GM12878 (cell line): ENCODE measurements at regions not wholly inside any gene's neighbourhood (a gene's known extent, or its start where the extent isn't known, plus 50 kb on each side); places are given as distances from the start of the nearest gene placed in this dataset.

Experiments
- ATAC-seq: fragments of 200-7000 bp; cut with Tn5 transposase; 3 replicates; pipeline ENCODE4 v1.9.1; 2020; ENCODE audit warnings: mild to moderate bottlenecking, moderate library complexity
- BruUV-seq: library from RNA; stranded (reverse); fragments of 400-500 nt; replicated peaks from 2 replicates; lab custom pipeline; 2021; lab: Mats Ljungman, UMichigan
- CTCF ChIA-PET: fragments of 300-600 bp; sonication (Branson Sonifier 250); formaldehyde crosslinking; extraction: SDS; loops from one replicate; lab custom pipeline; 2021; ENCODE audit warnings: inconsistent platforms; lab: Yijun Ruan, JAX
- POLR2A ChIA-PET: fragments of 350-600 bp; formaldehyde crosslinking; extraction: SDS; loops from one replicate; lab custom pipeline; 2021; ENCODE audit warnings: inconsistent platforms; lab: Charles Lee
- RAD21 ChIA-PET: fragments of 300-600 bp; sonication (Branson Sonifier 250); formaldehyde crosslinking; loops from one replicate; lab custom pipeline; 2023; ENCODE audit warnings: antibody characterized with exemption; ENCODE audit not compliant: unreplicated experiment; lab: Charles Lee
- SMC1A ChIA-PET: fragments of 300-600 bp; sonication (Branson Sonifier 250); formaldehyde crosslinking; loops from one replicate; lab custom pipeline; 2023; ENCODE audit not compliant: unreplicated experiment, uncharacterized antibody; lab: Charles Lee
- DNase-seq: peaks from one replicate; pipeline ENCODE4 v3.0.0-alpha.2; 2011; ENCODE audit warnings: low read depth, low spot score
- FAIRE-seq: peaks from 3 replicates; lab custom pipeline; 2011; peaks lifted over from hg19 to GRCh38; lab: Jason Lieb, UNC
- H2AFZ ChIP-seq: 2 replicates; pipeline ENCODE4 v1.6.0; 2011; ENCODE audit warnings: low read depth, low read length, control low read depth; ENCODE audit not compliant: control insufficient read depth
- H3K27ac ChIP-seq: 2 replicates; pipeline ENCODE4 v1.5.1; 2011; ENCODE audit warnings: control low read depth; ENCODE audit not compliant: control insufficient read depth, insufficient read depth
- H3K27me3 ChIP-seq, 2 experiments: replicated peaks in 1 of 2; 2 replicates each; pipeline versions ENCODE4 v1.6.0 to v1.6.1; 2011; ENCODE audit warnings: low read length in 1 of 2; ENCODE audit not compliant: control insufficient read depth in 2 of 2, insufficient read depth in 2 of 2
- H3K36me3 ChIP-seq, 2 experiments: 2 replicates each; pipeline ENCODE4 v1.5.1; 2011; ENCODE audit warnings: low read length in 1 of 2; ENCODE audit not compliant: control insufficient read depth in 2 of 2, insufficient read depth in 2 of 2
- H3K4me1 ChIP-seq: 2 replicates; pipeline ENCODE4 v1.6.1; 2011; ENCODE audit warnings: mild to moderate bottlenecking, low read length, moderate library complexity, mixed read lengths; ENCODE audit not compliant: control insufficient read depth, insufficient read depth
- H3K4me2 ChIP-seq: 2 replicates; pipeline ENCODE4 v1.6.0; 2011; ENCODE audit warnings: control low read depth; ENCODE audit not compliant: control insufficient read depth, insufficient read depth
- H3K4me3 ChIP-seq: fragments of 200-600 bp; sonication (generic); 2 replicates; pipeline ENCODE4 v1.5.1; 2016
- H3K79me2 ChIP-seq: 2 replicates; pipeline ENCODE4 v1.6.0; 2011; ENCODE audit warnings: low read length; ENCODE audit not compliant: control insufficient read depth, insufficient read depth
- H3K9ac ChIP-seq: 2 replicates; pipeline ENCODE4 v1.8.0; 2011; ENCODE audit warnings: low read length, control low read depth, mixed read lengths; ENCODE audit not compliant: control insufficient read depth, insufficient read depth
- H3K9me3 ChIP-seq: replicated peaks from 3 replicates; pipeline ENCODE4 v1.5.1; 2011; ENCODE audit warnings: mild to moderate bottlenecking, low read length; ENCODE audit not compliant: control insufficient read depth, insufficient read depth
- H4K20me1 ChIP-seq: 2 replicates; pipeline ENCODE4 v1.6.0; 2011; ENCODE audit not compliant: control insufficient read depth, insufficient read depth
- BMI1 ChIP-seq: fragments of 450-650 bp; IDR thresholded peaks from 2 replicates; pipeline ENCODE4 v1.6.1; 2016; ENCODE audit warnings: mild to moderate bottlenecking, moderate library complexity, borderline replicate concordance
- KLF5 ChIP-seq: fragments of 450-650 bp; IDR thresholded peaks from 2 replicates; pipeline ENCODE4 v1.6.1; 2014; ENCODE audit warnings: mild to moderate bottlenecking; ENCODE audit not compliant: partially characterized antibody
- MAX ChIP-seq: IDR thresholded peaks from 2 replicates; pipeline ENCODE4 v1.6.1; 2012; ENCODE audit warnings: low read depth, low read length, improper control_type of control experiment
- MEF2B ChIP-seq: fragments of 450-650 bp; IDR thresholded peaks from 2 replicates; pipeline ENCODE4 v1.6.1; 2018; ENCODE audit warnings: mild to moderate bottlenecking, moderate library complexity; ENCODE audit not compliant: partially characterized antibody, poor library complexity, severe bottlenecking
- NFIC ChIP-seq: IDR thresholded peaks from 2 replicates; pipeline ENCODE4 v1.6.1; 2012; ENCODE audit warnings: low read depth, mild to moderate bottlenecking, inconsistent platforms, low read length, moderate library complexity
- POLR2AphosphoS5 ChIP-seq: IDR thresholded peaks from 2 replicates; pipeline ENCODE4 v1.6.1; 2011; ENCODE audit warnings: mild to moderate bottlenecking, low read length, inconsistent platforms
- SRF ChIP-seq, 2 experiments: IDR thresholded peaks; 2 replicates each; pipeline ENCODE4 v1.6.1; 2011; ENCODE audit warnings: low read depth in 2 of 2, low read length in 2 of 2, mild to moderate bottlenecking in 1 of 2, moderate library complexity in 1 of 2
- STAT1 ChIP-seq: fragments of 450-650 bp; conservative IDR thresholded peaks from 2 replicates; pipeline ENCODE4 v1.6.1; 2014; ENCODE audit warnings: antibody characterized with exemption, mild to moderate bottlenecking
- TBL1XR1 ChIP-seq: IDR thresholded peaks from 2 replicates; pipeline ENCODE4 v1.6.1; 2012; ENCODE audit warnings: low read depth, low read length, improper control_type of control experiment
- TCF12 ChIP-seq: IDR thresholded peaks from 2 replicates; pipeline ENCODE4 v1.6.1; 2011; ENCODE audit warnings: low read depth, mild to moderate bottlenecking, low read length
- WGBS: methylation state at CpG from one replicate; pipeline ENCODE4 v1.1.6; 2016; ENCODE audit warnings: low lambda C conversion rate; ENCODE audit not compliant: insufficient replicate concordance, insufficient coverage; ENCODE audit errors: missing lambda C conversion rate; 5-methylcytosine and 5-hydroxymethylcytosine counted together
- in situ Hi-C: fragments of 300-500 bp; cut with MboI; formaldehyde crosslinking; loops from 9 replicates; pipeline ENCODE4 v1.14.3; 2018; ENCODE audit warnings: mixed read lengths
- intact Hi-C: fragments of 100-400 bp; cut with micrococcal nuclease; formaldehyde crosslinking; loops from one replicate; pipeline ENCODE4 v1.14.2; 2022; ENCODE audit not compliant: unreplicated experiment

GRCh38 chr12:3352230-3352629 is 138.8 kb upstream of the PRMT8 start:
- no peak overlapping the region for H2AFZ ChIP-seq
- H3K36me3 ChIP-seq = no peaks in the 10 kb centered on the region
- H3K27me3 ChIP-seq = peaks cover 0 to 2% of the 10 kb centered on the region in 2 experiments; a peak in 2 of 4 replicates
- H3K4me1 ChIP-seq = no peaks in the 10 kb centered on the region
- no peak overlapping the region for H3K4me2 ChIP-seq
- H3K79me2 ChIP-seq = no peaks in the 10 kb centered on the region
- WGBS = 47% methylated on average over 6 of the region's 6 CpGs
- FAIRE-seq (no peak), ATAC-seq (no peak), DNase-seq (no peak)
- H4K20me1 ChIP-seq = no peaks in the 10 kb centered on the region
- no peaks in the 10 kb centered on the region for H3K9me3 ChIP-seq
- in situ Hi-C loops (no loop called here), intact Hi-C loops (no loop called here)
- RAD21 ChIA-PET = no interaction called here
- no peak overlapping the region for H3K27ac ChIP-seq
- SMC1A ChIA-PET = no interaction called here
- TF ChIP-seq MAX (no peak), POLR2AphosphoS5 (no peak), MEF2B (no peak), TCF12 (no peak), BMI1 (no peak), NFIC (no peak), KLF5 (no peak)
- no peak overlapping the region for H3K4me3 ChIP-seq
- no TSS peak for BruUV-seq
- CTCF ChIA-PET = no interaction called here
- no peak overlapping the region for H3K9ac ChIP-seq
- POLR2A ChIA-PET = no interaction called here

GRCh38 chr12:3353621-3354020 is 137.4 kb upstream of the PRMT8 start:
- ChIA-PET POLR2A (no interaction called here), SMC1A (no interaction called here), RAD21 (no interaction called here), CTCF (interaction anchor here (0.7 kb wide), 1 partner anchor 53 kb away, joined by 4 read pairs; no protein-coding TSS in a partner anchor)
- Histone ChIP-seq H3K79me2 (no peaks in the 10 kb centered on the region), H4K20me1 (no peaks in the 10 kb centered on the region), H3K9ac (no peak overlapping the region), H3K4me2 (no peak overlapping the region), H3K27ac (no peak overlapping the region), H3K4me3 (no peak overlapping the region), H3K36me3 (no peaks in the 10 kb centered on the region), H3K9me3 (no peaks in the 10 kb centered on the region), H3K4me1 (no peaks in the 10 kb centered on the region), H3K27me3 (peaks cover 0 to 2% of the 10 kb centered on the region in 2 experiments; a peak in 2 of 4 replicates), H2AFZ (no peak overlapping the region)
- in situ Hi-C loops (no loop called here), intact Hi-C loops (no loop called here)
- no peak for ATAC-seq
- no peak for FAIRE-seq
- no peak for DNase-seq
- TF ChIP-seq MEF2B = no peak
- TF ChIP-seq STAT1 = no peak
- no peak for TF ChIP-seq SRF (IDR thresholded peaks at IDR 0.05; ENCODE audit: low read depth in 2 of 2, low read length in 2 of 2)
- TF ChIP-seq TBL1XR1 = no peak
- 45% methylated on average over 9 of the region's 9 CpGs for WGBS
- no TSS peak for BruUV-seq
